UCSD-AML1 (cell line): ENCODE measurements at regions not wholly inside any gene's neighbourhood (a gene's known extent, or its start where the extent isn't known, plus 50 kb on each side); places are given as distances from the start of the nearest gene placed in this dataset.

Experiments used
- DNase-seq: peaks from one replicate; lab custom pipeline; 2025; ENCODE audit not compliant: unreplicated experiment; lab: John Stamatoyannopoulos, UW

- DNase-seq = peak; percentile 44
Measured at GRCh38 chr18:76686737-76687231, 135.6 kb upstream of the ZNF236 start.

GRCh38 chr18:76685860-76686259, 136.5 kb upstream of the ZNF236 start:
- DNase-seq = no peak

- no peak for DNase-seq
Measured at GRCh38 chr18:76685402-76685801, 137.0 kb upstream of the ZNF236 start.

GRCh38 chr18:76684265-76684664, 138.1 kb upstream of the ZNF236 start:
- DNase-seq = no peak

- DNase-seq = no peak
Measured at GRCh38 chr18:76679945-76680344, 142.4 kb upstream of the ZNF236 start.

- DNase-seq = no peak
Measured at GRCh38 chr18:76679259-76679658, 143.1 kb upstream of the ZNF236 start.

GRCh38 chr18:76678248-76678647, 144.1 kb upstream of the ZNF236 start:
- no peak for DNase-seq

GRCh38 chr18:76674596-76674995, 147.8 kb upstream of the ZNF236 start:
- DNase-seq = no peak

GRCh38 chr18:76673281-76674185, 148.8 kb upstream of the ZNF236 start:
- no peak for DNase-seq

- DNase-seq = no peak
Measured at GRCh38 chr18:76672627-76673026, 149.7 kb upstream of the ZNF236 start.

- DNase-seq = no peak
Measured at GRCh38 chr18:76670564-76671288, 151.6 kb upstream of the ZNF236 start.

- DNase-seq = no peak
Measured at GRCh38 chr18:76668546-76668945, 153.8 kb upstream of the ZNF236 start.

GRCh38 chr18:76668119-76668518, 154.2 kb upstream of the ZNF236 start:
- DNase-seq = no peak

- DNase-seq = no peak
Measured at GRCh38 chr18:76667603-76668002, 154.8 kb upstream of the ZNF236 start.

GRCh38 chr18:76662626-76663025, 159.7 kb upstream of the ZNF236 start:
- DNase-seq = no peak

- DNase-seq = no peak
Measured at GRCh38 chr18:76660571-76661192, 161.7 kb upstream of the ZNF236 start.

GRCh38 chr18:76658627-76659026, 163.6 kb upstream of the ZNF516 start:
- DNase-seq = peak; percentile 20

- DNase-seq = no peak
Measured at GRCh38 chr18:76657911-76658470, 162.9 kb upstream of the ZNF516 start.

- DNase-seq = no peak
Measured at GRCh38 chr18:76656925-76657827, 162.1 kb upstream of the ZNF516 start.

- no peak for DNase-seq
Measured at GRCh38 chr18:76654577-76654976, 159.5 kb upstream of the ZNF516 start.
